AG08395 (cell line): ENCODE measurements at regions not wholly inside any gene's neighbourhood (a gene's known extent, or its start where the extent isn't known, plus 50 kb on each side); places are given as distances from the start of the nearest gene placed in this dataset.
A peak's percentile ranks its signal among the peaks of the same experiment; 100 is the strongest.
"Not testable (repeated sequence)": the region's sequence is repeated elsewhere in the genome, so short reads cannot be mapped to it uniquely, and the experiment has no call there.

Source experiments
- DNase-seq: peaks from one replicate; pipeline ENCODE4 v3.0.0; 2012; ENCODE audit warnings: mixed read lengths, low spot score

GRCh38 chr9:78674874-78675273 lies 377.9 kb downstream of the PSAT1 start:
- no peak for DNase-seq

GRCh38 chr9:78676009-78676408 lies 379.1 kb downstream of the PSAT1 start:
- DNase-seq = peak; percentile 18

GRCh38 chr9:78676623-78677022 lies 379.7 kb downstream of the PSAT1 start:
- peak; percentile 55 for DNase-seq

GRCh38 chr9:78677326-78677725 lies 380.4 kb downstream of the PSAT1 start:
- peak; percentile 40 for DNase-seq

DNA sequence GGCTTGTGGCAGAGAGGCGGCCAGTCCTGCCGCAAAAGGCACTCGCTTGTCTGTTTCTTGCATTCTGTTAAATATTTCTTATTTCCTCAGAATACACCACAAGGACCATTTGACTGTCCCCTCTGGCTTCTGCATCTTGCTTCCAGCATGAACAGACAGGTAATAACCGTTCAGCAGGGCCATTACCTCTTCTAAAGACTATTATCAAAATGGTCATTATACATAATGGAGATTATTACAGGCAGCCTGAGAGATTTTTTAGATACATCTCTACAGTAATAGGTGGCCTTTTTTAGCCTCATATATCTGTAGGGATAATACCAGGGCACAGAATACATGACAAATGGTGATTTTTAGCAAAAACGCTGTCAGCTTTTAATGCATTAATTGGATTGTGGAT lies 382.0 kb downstream of the PSAT1 start:
- DNase-seq = no peak

GRCh38 chr9:78680196-78680595 lies 383.3 kb downstream of the PSAT1 start:
- no peak for DNase-seq

- no peak for DNase-seq
These were observed 385.3 kb downstream of the PSAT1 start for GRCh38 chr9:78682216-78682615.

- no peak for DNase-seq
These were observed 388.5 kb downstream of the PSAT1 start for GRCh38 chr9:78685471-78685870.

DNA sequence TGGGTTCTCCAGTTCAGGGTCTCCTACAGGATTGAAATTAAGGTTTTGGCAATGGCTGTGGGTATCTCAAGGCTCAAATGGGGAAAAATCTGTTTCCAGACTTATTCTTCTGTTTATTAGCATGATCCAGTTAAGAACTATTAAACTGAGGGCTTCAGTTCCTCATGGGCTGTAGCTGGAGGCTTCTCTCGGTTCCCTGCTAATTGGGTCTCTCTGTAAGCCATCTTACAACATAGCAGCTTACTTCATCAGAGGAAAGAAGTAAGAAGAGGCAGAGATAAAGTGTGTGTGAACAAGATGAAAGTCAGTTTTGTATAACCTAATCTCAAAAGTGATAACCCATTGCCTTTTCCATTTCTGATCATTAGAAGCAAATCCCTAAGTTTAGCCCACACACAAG lies 391.9 kb downstream of the PSAT1 start:
- no peak for DNase-seq

- DNase-seq = peak; percentile 38
These were observed 394.6 kb downstream of the PSAT1 start for GRCh38 chr9:78691542-78691941.

GRCh38 chr9:78692871-78693270 lies 395.9 kb downstream of the PSAT1 start:
- DNase-seq = peak; percentile 83

DNA sequence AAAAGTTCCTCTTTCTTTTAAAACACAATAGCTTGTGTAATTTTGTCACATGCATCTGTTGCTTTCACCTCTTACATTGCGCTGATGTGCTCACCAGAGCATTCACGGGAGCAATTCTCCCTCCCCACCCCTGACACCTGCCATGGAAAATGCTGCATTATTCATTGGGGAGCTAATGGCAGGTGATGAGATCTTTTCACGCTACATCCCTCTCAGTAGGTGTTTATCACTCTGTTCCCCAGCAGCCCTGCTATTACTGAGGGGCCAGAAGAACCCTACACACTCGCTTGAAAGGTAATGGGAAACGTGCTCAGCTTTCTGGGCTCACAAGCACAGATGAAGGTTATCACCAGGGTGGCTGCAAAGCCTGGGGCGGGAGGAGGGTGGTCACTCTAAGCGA lies 398.0 kb downstream of the PSAT1 start:
- no peak for DNase-seq

DNA sequence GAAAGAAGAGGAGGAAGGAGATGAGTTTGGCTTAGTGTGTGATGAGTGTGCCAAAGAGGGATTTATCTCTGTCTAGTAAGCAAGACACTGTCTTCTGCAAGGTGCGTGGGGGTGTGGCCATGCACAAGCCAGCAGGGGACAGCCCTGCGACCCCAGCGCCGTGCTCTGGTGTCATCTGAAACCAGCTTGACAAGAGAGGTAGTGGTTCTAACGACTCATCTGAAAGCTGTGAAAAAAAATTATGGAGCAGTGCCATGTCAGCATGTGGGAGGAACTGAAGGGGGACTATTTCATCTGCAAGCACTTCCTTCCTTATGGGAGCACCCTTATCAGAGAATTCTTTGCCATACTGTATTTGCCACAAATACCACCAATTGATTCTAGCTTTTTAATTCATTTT lies 398.6 kb downstream of the PSAT1 start:
- no peak for DNase-seq

GRCh38 chr9:78697618-78698017 lies 400.7 kb downstream of the PSAT1 start:
- DNase-seq = peak; percentile 7

DNA sequence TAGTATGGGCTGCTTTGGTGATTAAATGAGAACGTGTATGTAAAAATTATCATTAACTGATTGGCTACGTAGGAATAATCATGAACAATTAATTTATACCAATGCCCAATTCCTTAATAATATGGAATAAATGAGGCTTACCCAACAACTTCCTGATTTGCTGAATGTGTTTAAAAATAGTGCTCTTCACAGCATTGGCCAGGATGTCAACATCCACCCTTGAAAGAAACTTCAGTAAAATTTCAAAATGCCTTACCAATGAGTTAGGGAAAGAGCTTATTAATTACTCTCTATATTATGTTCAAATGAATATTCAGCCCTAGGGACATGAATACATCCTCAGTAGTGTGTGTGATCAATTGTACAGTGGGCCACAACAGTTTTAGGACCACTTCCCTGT lies 401.4 kb downstream of the PSAT1 start:
- DNase-seq = no peak

- DNase-seq = not testable (repeated sequence)
These were observed 402.3 kb downstream of the PSAT1 start for GRCh38 chr9:78699217-78699616.

- DNase-seq = not testable (repeated sequence)
These were observed 407.2 kb downstream of the PSAT1 start for GRCh38 chr9:78704153-78704552.

DNA sequence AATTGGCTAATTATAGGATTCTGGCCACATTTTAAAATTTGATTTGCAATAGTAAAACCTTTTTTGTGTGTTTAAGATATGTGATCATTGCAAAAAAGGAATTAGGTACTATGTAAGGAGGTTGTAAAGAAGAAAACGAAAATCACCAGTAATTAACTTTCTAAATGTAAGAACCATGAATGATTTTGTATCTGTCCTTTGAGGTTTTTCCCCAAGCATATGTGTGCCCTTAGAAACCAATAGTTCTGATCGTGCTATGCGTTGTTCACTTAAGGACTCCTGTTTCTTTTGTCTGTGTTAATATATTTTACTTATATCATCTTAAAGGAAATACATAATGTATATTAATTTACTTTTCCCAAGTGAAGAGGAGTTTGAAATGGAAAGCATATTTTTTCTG lies 410.2 kb downstream of the PSAT1 start:
- no peak for DNase-seq

DNA sequence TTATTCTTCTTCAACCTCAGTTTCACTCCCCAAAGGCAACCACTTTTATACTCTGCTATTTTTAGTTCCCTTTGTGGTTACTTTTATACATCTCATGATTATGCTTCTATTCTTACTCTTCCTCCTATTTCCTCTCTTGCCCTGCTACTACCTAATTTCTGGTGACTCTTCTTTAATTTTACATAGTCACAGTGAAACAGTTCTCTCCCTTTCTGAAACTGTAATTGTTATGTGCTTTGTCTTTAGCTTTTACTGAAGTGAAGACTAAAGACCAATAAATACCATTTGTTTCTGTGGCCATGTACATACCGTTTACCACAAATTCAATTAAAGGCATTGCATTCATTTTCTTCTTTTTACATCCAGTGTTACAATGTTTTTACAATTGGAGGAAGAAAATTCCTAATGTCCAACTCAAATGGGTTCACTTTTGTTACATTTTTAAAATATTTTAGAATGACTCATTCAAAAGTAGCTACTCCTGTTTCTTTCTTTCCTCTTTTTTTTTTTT lies 410.6 kb downstream of the PSAT1 start:
- DNase-seq = peak; percentile 47

GRCh38 chr9:78712903-78713613 lies 416.1 kb downstream of the PSAT1 start:
- DNase-seq = no peak

- DNase-seq = peak; percentile 75
These were observed 416.9 kb downstream of the PSAT1 start for GRCh38 chr9:78713614-78714405.

- peak; percentile 56 for DNase-seq
These were observed 417.7 kb downstream of the PSAT1 start for GRCh38 chr9:78714576-78714975.

DNA sequence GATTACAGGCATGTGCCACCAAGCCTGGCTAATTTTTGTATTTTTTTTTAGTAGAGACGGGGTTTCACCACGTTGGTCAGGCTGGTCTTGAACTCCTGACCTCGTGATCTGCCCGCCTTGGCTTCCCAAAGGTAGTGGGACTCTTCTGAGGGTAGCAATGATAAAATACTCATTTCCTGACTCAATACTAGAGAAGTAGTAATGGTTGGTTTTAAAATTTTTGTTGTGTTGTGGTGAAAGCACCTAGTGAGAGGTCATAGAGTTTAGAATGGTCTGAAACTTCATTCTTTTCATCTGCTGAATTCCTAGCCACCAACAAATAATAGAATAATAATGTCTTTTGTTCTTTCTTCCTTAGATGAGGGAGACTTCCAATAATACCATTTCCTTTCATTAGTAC lies 422.1 kb downstream of the PSAT1 start:
- not testable (repeated sequence) for DNase-seq
